Stimulated activated CD4-positive, alpha-beta T cell treated with anti-CD3 and anti-CD28 coated beads, TNF-alpha, amount 100 ng/mL, for 4 hours (primary cell): ENCODE measurements at regions not wholly inside any gene's neighbourhood (a gene's known extent, or its start where the extent isn't known, plus 50 kb on each side); places are given as distances from the start of the nearest gene placed in this dataset.
"Not testable (repeated sequence)": the region's sequence is repeated elsewhere in the genome, so short reads cannot be mapped to it uniquely, and the experiment has no call there.

ENCODE experiments used
- DNase-seq, 3 experiments: peaks; one replicate each; pipeline ENCODE4 v3.0.0-alpha.2; 2020; ENCODE audit warnings: low read depth in 3 of 3

GRCh38 chr2:121132054-121132761 is 152.8 kb downstream of the TFCP2L1 start:
- no peak for DNase-seq

GRCh38 chr2:121132762-121133107 is 152.3 kb downstream of the TFCP2L1 start:
- DNase-seq: no peak

- DNase-seq: no peak
Measured at GRCh38 chr2:121133551-121134319, 151.3 kb downstream of the TFCP2L1 start.

- DNase-seq: no peak
Measured at GRCh38 chr2:121134728-121135127, 150.3 kb downstream of the TFCP2L1 start.

GRCh38 chr2:121135168-121135853 is 149.7 kb downstream of the TFCP2L1 start:
- no peak for DNase-seq

GRCh38 chr2:121136323-121136722 is 148.7 kb downstream of the TFCP2L1 start:
- DNase-seq: no peak

GRCh38 chr2:121137571-121137970 is 147.4 kb downstream of the TFCP2L1 start:
- DNase-seq: no peak

GRCh38 chr2:121140734-121141133 is 144.3 kb downstream of the TFCP2L1 start:
- DNase-seq: no peak

GRCh38 chr2:121142452-121142851 is 142.6 kb downstream of the TFCP2L1 start:
- no peak for DNase-seq

- no peak for DNase-seq
Measured at GRCh38 chr2:121144111-121144510, 140.9 kb downstream of the TFCP2L1 start.

- no peak for DNase-seq
Measured at GRCh38 chr2:121146630-121147029, 138.4 kb downstream of the TFCP2L1 start.

GRCh38 chr2:121147766-121148165 is 137.2 kb downstream of the TFCP2L1 start:
- no peak for DNase-seq

- DNase-seq: no peak
Measured at GRCh38 chr2:121148481-121148880, 136.5 kb downstream of the TFCP2L1 start.

GRCh38 chr2:121149384-121149783 is 135.6 kb downstream of the TFCP2L1 start:
- no peak for DNase-seq

GRCh38 chr2:121150126-121150525 is 134.9 kb downstream of the TFCP2L1 start:
- DNase-seq: no peak

GRCh38 chr2:121150713-121151112 is 134.3 kb downstream of the TFCP2L1 start:
- DNase-seq: no peak

GRCh38 chr2:121151311-121152109 is 133.5 kb downstream of the TFCP2L1 start:
- no peak for DNase-seq

GRCh38 chr2:121152861-121153260 is 132.1 kb downstream of the TFCP2L1 start:
- no peak for DNase-seq

- DNase-seq: no peak
Measured at GRCh38 chr2:121153516-121153915, 131.5 kb downstream of the TFCP2L1 start.

- DNase-seq: no peak
Measured at GRCh38 chr2:121155502-121156056, 129.4 kb downstream of the TFCP2L1 start.

GRCh38 chr2:121157481-121157880 is 127.5 kb downstream of the TFCP2L1 start:
- DNase-seq: not testable (repeated sequence)
